C4-2B (cell line): ENCODE measurements at regions not wholly inside any gene's neighbourhood (a gene's known extent, or its start where the extent isn't known, plus 50 kb on each side); places are given as distances from the start of the nearest gene placed in this dataset.

Experiments used
- ZFX ChIP-seq: fragments of 450-650 bp; IDR thresholded peaks from 2 replicates; pipeline ENCODE4 v1.6.1; 2017
- TF ChIP-seq, protein P1 (sequence below): fragments of 450-650 bp; conservative IDR thresholded peaks from 2 replicates; pipeline ENCODE4 v1.5.1; 2017; ENCODE audit warnings: mild to moderate bottlenecking

DNA sequence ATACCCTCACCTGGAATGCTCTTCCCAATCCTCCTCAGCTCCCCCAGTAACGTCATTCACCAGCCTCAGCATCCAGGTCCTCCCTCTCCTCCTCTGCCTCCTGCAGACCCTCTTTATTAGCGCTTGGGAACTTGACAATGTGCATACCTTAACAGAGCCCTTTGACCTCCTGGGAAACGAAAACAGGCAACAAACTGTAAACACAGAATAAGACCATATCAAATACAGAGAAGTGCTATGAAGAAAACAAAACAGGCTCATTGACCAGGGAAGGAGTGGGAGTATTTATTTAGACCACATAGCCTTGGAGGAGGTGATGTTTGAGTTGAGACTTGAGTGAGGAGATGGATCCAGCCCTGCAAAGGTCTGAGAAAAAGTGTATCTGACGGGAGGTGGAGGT lies 107.9 kb upstream of the SLC7A1 start:
- TF ChIP-seq, protein P1, sequence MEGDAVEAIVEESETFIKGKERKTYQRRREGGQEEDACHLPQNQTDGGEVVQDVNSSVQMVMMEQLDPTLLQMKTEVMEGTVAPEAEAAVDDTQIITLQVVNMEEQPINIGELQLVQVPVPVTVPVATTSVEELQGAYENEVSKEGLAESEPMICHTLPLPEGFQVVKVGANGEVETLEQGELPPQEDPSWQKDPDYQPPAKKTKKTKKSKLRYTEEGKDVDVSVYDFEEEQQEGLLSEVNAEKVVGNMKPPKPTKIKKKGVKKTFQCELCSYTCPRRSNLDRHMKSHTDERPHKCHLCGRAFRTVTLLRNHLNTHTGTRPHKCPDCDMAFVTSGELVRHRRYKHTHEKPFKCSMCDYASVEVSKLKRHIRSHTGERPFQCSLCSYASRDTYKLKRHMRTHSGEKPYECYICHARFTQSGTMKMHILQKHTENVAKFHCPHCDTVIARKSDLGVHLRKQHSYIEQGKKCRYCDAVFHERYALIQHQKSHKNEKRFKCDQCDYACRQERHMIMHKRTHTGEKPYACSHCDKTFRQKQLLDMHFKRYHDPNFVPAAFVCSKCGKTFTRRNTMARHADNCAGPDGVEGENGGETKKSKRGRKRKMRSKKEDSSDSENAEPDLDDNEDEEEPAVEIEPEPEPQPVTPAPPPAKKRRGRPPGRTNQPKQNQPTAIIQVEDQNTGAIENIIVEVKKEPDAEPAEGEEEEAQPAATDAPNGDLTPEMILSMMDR: no peak
- no peak for TF ChIP-seq ZFX
